NCI-H510A treated with DMSO at 0.1 percent for 48 hours (cell line): ENCODE measurements at regions not wholly inside any gene's neighbourhood (a gene's known extent, or its start where the extent isn't known, plus 50 kb on each side); places are given as distances from the start of the nearest gene placed in this dataset.

ENCODE experiments used
- DNase-seq: peaks from one replicate; lab custom pipeline; 2025; lab: John Stamatoyannopoulos, UW

DNA sequence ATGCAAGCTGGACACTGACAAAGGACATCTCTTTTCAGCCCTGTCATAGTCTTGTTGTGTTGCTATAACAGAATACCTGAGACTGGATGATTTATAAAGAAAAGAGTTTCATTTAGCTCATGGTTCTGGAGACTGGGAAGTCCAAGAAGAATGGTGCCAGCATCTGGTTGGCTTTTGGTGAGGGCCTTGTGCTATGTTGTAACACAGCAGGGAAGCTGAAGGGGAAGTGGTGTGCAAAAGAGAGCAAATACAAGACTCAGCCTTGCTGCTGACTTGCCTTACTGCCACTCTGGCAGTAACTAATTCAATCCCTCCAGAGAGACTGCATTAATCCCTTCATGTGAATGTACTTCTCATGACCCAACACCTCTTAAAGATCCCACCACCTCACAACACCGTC is 356.3 kb upstream of the PROK2 start:
- no peak for DNase-seq

DNA sequence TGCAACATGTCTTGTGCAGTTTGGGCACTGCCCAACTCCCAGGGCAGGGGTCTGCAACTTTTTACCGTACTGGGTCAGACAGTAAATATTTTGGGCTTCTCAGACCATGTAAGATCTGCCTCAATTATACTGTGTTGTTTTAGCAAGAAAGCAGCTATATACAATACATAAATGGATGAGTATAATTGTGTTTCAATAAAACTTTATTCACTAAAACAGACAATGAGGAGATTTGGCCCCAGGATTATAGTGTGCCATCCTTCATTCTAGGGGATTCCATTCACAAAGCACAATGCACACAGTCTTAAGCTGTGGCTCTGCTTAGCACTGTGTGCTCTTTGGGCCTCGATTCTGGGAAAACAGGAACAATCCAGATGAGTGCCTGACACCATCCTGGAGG is 354.4 kb upstream of the PROK2 start:
- no peak for DNase-seq

DNA sequence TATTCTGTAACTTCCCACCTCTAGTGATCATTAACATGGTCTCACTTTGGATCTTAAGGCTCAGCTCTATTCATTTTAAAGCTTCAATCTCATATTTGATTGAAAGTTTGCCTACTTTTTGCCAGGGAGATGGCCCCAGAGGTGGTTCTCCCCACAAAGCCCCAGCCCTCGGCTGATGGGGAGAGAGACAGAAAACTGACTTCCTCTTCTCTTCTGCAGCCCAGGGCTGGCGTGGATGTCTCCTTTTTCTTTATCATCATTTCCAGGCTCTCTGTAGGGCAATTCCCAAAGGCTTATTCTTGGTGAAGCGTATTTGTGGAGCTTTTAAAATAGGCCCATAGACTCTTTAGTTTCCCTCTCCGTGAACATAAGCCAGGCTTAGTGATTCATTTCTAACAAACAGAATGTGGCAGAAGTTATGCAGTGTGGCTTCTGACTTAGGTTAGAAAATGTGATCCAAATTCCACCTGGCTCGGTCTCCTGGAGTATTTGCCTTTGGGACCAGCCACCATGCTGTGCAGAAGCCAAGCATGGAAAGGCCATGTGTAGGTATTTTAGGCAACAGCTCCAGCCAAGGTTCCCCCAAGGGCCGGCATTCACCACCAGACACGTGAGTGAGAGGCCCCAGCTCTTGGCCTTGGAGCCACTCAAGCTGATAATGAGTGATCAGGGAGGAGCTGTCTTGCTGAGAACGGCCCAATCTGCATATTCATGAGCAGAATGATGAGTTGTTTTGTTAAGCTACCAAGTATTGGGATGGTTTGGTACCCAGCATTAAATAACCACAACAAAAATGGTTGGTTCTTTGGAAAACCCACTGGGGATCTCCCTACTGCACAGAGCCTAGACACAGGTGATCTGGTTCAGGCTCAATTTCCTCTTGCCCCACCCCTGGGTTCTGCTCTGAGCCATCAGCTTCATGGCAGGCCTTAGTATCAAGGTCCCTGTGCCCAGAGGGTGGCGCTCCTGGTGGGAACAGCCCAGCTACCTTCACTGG is 353.2 kb upstream of the PROK2 start:
- DNase-seq: no peak

DNA sequence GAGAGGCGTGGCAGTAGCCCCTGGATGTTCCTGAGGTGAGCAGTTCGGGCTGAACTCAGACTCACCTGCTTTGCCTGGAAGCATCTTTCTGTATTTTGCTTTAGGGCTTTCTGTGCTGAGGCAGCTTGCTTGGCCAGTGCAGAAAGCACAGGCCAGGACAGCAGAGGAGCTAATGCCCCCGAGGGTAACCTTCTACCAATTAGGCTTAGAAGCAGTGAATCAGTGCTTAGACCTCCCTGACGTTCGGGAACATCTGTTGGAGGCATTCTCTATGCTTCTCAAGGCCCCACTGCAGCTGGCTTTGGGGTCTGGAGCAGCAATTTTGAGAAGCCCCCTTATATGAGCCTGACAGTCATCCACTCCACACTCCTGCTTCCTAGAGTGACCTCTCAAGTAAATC is 350.7 kb upstream of the PROK2 start:
- no peak for DNase-seq

DNA sequence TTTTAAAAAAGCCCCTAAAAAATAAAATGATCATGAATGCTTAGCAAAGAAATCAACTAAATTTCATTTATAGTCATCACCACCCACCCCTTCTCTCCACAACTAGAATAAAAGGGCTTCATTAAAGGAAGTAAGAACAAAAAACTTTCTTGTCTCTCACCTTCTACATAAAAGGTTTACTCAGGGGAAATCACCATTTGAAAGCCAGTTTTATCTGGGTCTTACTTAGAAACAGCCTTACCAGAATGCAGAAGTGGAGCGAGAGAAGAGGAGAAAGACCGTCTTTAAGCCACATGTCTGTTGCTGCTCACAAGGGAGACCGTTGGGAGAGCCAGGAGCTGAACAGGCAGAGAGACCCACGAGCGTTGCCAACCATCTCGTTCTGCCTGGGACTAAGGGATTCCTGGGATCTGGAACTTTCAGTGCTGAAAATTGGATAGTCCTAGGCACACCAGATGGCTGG is 350.1 kb upstream of the PROK2 start:
- DNase-seq: no peak

DNA sequence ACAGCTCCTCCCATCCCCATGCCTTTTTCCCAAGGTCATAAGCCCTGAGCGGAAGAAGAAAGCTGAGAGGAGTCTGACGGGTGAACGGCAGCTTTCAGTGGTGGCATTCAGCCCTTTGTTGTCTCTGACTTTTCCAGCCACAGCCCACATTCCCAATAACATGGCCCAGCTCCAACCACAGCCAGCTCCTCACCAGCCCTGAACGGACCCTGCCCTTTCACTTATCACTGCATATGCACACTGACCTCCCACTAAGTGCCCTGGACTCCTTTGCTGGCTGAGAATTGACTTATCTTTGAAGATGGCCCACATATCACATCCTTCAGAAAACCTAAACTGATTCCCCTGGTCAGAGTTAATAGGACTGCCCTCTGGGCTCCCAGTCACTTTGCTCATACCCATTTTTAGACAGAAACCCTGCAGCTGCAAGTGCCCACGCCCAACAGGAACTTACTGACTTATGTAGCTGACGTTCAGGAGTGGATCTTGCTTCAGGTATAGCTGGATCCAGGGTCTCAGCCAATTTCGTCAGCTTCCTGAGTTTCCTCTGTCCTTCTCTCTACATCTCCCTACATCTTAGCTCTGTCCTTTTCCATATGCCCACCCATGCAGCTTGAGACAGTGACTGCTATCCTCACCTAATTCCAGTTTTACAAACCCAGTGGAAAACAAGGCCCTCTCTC is 348.5 kb upstream of the PROK2 start:
- DNase-seq: no peak

DNA sequence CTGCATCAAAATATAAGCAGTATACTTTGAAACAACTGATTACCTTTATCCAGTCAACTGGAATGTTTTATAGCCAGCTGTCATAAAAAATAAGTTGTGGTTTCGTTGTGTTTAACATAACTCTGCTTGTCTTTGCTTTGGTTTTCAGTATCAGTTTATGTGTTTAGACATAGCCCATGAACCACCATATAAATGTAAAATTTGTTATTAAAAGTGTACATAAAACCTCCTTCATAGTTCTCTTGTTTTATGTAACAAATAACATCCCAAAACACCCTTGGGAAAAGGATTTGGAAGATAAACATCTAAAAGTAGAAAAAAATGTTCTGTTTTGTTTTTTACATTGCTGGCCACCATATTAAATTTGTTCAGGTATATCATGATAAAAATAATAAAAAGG is 347.0 kb upstream of the PROK2 start:
- DNase-seq: no peak

DNA sequence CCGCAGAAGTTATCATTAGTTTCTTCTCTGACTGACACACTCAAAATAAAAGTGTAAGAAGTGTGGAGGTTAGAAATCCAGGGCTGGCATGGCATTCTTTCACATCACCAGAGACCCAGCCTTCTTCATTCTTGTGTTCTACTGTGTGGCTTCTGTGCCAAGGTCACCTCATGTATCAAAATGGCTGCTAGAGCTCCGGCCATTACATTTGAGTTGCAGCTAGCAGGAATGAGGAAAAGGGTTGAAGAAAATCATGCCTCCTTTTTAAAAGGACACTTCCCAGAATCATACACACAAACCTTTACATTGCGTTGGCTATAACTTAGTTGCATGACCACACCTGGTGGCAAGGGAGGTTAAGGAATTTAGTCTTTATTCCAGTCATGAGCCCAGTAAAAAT is 345.6 kb upstream of the PROK2 start:
- no peak for DNase-seq

DNA sequence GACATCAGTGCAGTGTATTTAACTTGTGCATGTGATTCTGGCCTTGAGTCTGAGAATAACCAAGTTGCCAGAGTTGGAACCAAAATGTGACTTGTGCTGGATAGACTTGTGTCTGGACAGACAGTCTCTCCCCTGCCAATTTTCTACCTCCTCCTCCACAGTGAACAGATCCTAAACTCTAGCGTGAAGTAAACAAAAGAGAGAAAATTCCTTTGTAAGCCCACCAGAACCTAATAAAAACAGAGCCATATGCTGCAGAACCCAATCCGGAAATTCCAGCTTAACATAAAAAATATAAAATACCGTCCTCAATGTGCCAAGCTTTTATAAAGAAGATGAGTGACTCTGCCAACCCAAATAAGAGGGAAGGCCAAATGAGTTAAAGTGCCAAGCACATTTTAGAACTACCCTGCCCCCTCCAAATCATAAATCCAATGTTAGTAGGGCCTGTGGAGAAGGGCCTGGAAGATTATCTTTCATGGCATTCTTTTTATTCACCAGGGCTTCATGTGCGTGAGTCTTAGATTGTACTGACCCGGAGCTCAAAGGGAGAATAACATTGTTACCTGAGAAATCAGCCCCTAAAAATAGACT is 344.6 kb upstream of the PROK2 start:
- DNase-seq: no peak

DNA sequence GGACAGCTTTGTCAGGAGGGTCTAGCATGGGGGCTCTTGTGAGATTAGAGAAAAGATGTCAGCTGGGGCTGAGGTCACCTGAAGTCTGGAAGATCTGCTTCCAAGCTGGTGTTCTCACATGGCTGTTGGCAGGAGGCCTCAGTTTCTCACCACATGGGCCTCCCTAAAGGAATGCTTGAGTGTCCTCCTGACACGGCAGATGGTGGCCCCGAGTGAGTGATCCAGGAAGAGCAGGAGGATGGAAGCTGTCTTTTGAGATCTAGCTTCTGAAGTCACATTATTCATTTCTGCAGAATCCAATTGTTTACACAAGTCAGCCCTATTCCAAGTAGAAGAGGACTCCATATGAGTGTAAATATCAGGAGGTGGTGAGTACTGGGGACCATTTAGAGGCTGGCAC is 344.0 kb upstream of the PROK2 start:
- DNase-seq: no peak

DNA sequence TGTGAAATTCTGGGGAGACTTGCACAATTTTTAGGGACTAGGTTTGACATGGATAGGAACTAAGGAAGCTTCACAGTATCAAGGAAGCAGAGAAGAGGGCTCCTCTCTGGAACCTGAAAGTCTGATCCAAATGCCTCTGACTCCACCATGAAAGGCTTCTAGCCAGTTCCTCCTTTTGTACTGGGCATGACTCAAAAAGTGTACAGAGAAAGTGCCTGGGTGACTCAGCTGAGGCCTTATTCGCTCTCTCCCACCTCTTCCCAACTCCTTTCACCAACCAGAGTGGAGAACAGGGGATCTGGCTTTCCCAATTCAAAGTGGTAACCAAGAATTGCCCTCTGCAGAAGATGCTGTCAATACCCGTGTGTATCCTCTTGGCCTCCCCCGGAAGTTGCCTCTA is 342.9 kb upstream of the PROK2 start:
- no peak for DNase-seq

DNA sequence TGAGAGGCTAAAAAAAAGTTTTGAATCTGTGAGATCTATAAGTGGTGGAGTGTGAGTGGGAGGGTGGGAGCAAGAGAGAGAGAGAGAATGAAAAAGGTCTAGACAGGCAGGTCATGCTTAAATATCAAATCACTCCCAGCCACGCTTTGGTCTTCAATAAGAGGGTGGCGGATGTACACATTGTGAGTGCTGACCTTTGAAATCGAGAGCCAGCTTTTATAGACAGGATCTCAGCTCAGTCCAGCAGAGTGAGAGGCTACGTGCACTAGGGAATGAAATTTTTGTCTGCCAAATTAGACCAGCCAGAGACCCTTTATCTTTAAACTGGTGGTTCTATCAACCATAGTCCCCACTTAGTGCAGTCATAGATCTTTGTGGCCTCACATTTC is 342.3 kb upstream of the PROK2 start:
- DNase-seq: no peak

DNA sequence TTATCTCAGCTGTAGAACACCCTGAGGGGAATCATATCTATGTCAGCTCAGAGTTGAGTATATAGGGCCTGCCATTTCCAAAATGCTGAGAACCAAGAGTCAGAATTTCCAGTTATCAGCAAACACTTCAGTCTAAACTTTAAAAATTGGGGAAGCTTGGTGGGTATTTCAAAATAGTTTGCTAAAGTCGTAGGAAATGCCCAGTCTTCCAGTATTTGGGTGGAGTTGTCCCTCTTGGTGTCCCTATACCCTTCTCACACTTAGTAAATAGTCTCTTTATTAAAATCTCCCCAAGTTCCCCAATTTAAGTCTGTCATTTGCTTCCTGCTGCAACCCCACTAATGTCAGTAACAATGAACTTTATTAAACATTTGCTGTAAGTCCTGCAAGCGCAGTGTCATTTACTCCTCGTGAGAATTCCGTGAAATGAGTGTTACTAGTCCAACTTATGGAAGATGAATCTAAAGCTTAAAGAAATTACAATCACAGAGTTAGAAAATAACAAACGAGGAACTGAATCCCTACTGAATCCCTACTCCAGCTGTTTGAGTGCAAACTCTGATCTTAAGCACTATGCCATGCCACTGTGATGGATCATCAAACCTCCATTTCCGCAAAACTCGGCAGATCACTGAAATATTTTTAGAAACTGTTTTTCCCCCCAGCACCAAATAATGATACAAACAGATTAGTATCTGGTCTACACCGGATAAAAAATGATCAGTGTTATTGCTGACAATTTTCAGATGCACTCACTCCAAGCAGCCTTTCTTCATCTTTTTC is 341.7 kb upstream of the PROK2 start:
- no peak for DNase-seq

DNA sequence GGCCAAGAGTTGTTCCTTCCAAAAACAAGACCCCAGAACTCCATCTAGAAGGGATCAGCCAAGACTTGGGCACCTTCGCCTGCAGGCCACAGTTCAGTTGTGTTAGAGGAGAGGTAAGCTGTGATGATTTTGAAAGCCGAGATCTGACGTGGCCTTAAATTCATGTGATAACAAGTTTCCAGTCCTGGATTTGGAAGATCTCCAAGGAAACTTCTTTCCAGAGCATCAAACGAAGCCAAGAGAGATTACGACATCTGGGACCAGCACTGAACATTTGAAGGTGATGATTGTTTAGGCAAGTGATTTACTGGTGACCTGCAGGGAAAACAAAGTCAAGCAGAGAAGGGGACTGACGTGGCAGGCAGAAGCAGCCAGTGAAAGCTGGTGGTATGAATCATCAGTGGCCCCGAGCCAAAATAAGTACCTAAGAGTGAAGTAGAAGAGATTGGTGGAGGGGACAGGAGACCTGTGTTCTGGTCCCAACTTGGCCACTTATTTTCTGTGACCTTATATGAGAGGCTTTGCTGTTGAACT is 339.0 kb upstream of the PROK2 start:
- DNase-seq: no peak

DNA sequence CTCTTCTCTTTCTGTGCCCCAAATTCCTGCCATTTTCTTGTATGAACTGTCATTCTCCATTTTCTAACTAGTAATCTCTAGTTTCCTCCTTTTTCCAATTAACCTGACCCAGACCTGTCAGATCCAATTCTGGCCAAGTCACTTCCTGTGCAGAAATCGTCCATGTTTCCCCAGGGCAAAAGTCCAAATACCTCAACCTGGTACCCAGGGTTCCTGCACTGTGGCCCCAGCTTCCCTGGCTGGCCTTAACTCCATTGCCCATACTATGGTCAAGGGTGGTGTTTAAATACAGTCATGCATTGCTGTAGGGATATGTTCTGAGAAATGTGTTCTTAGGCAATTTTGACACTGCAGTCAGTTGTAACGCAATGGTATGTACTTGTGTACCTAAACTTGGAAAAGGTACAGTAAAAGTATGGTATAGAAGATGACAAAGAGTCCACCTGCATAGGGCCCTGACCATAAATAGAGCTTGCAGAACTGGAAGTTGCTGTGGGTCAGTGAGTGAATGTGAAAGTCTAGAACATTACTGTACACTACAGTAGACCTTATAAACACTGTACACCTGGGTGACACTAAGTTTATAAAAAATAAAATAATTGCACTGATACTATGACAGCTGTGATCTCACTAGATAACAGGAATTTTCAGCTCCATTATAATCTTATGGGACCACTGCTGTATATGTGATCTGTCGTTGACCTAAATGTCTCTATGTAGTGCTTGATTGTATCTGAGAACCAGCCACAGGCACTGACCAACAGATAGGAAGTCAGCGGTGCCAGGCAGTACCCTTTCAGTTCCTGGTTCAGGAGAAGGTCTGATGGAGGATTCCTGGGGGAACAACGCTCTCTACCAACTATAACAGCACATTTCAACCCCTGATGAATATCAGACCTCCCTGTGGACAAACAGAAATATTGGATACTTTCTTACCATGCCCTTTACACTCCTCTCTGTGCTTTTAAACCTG is 336.1 kb upstream of the PROK2 start:
- DNase-seq: no peak

DNA sequence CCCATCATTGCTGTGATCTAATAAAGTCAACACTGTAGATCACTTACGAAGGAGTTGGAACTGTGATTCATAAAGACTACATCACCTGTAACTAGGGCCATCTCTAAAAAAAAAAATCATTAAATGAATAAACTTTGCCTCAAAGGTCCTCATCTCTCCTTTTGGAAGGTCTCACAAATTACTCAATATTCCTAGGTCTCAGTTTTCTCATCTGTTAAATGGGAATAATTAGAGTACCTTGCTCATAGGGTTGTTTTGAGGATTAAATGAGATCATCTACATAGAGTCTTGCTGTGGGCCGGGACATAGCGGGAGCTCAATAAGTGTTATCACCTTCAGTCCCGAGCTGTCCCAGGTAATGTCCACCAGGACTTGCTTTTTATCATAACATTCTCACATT is 335.1 kb upstream of the PROK2 start:
- no peak for DNase-seq

DNA sequence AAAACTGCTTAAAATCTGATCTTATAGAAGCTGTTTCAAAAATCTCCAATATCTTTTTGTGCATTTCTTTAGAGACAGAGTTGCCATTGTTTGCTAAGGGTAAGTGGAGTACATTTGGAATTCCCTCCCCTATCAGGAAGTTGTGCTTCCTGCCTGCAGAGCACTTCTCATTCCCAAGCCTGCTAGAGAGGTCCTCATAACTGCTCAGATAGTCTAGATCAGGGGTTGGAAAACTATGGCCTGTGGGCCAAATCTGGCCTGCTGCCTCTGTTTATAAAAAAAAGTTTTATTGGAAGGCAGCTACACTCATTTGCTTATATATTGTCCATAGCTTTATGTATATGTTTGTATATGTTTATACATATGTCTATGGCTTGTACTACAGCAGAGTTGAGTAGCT is 333.7 kb upstream of the PROK2 start:
- no peak for DNase-seq

DNA sequence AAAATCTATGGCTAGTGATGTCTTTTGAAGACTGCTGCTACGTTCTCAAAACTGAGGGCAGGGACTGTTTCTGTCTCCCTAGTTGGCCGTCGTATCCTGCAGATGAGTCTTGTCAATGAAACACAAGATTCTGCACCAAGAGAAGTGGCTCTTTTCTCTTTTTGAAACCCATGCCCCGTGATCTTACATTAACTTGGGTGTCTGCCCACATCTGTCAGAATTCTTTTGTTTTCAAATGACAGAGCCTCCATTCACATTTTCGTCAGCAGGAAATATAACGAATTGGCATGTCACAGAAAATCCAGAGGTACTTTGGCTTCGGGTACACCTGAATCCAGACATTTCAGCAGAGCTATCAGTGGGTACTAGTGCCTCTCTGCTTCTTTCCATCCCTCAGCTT is 331.3 kb upstream of the PROK2 start:
- no peak for DNase-seq

DNA sequence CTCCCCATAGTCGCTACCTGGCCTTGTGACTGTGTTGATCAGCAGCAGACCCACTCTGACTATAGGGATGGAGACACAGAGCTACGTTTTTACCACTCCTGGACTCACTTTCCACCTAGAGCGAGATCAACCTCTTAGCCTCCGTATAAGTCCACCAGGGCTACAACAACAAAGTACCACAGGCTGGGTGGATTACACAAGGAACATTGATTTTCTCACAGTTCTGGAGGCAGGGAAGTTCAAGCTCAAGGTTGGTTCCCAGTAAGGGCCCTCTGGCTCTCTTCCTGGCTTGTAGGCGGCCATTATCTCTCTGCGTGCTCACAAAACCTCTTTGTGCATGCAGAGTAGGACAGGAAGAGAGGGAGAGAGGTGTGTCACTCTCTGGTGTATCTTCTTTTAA is 330.4 kb upstream of the PROK2 start:
- no peak for DNase-seq

DNA sequence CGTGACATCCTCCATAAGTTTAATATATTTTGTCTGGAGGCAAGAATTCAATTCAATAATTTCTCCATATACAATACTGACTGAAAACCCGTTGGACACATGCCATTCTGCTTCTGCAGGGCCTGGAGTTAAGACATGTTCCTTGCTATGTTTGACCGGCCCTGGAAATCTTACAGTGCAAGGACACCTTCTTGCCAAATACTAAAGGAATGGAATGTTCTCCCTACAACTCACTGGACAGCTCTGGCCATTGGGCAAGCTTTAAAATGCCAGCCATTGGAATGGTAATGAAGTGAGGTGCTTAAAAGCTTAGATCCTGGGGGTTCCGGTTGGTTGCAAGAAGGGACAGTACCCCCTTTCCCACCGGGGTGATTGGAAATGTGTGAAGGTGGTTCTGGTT is 329.8 kb upstream of the PROK2 start:
- no peak for DNase-seq

DNA sequence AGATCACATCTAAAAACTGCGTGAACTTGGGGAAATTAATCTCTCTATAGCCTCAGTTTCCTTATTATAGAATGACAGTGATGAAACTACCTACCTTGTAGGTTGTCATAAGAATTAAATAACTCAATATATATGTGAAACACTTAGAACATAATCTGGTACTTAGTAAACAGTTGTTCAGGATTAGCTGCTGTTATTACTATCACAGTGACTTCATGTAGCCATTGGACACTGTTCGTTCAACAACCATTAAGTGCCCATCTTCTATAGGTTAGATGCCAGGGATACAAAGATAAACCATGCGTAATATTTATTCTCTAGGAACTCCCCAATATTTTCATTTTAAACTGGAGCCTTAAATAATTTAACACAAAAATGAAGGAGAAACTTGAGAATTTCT is 329.0 kb upstream of the PROK2 start:
- DNase-seq: no peak
